ENCODE measurements at regions not wholly inside any gene's neighbourhood (a gene's known extent, or its start where the extent isn't known, plus 50 kb on each side); places are given as distances from the start of the nearest gene placed in this dataset.

- TF ChIP-seq EZH2 (IDR thresholded peaks at IDR 0.05; ENCODE audit: low read depth, unreplicated experiment) = no peak
- TF ChIP-seq CTCF (conservative IDR thresholded peaks at IDR 0.05; ENCODE audit: low read depth in 2 of 2) = no peak
- no peak for TF ChIP-seq ETS1 (IDR thresholded peaks at IDR 0.05)
- TF ChIP-seq JUNB (IDR thresholded peaks at IDR 0.05; ENCODE audit: unreplicated experiment) = no peak
- no peak for TF ChIP-seq POLR2AphosphoS5 (IDR thresholded peaks at IDR 0.05; ENCODE audit: low read depth)
- TF ChIP-seq REST (IDR thresholded peaks at IDR 0.05; ENCODE audit: unreplicated experiment) = no peak
- TF ChIP-seq ZNF114 (CRISPR knock-in tag; IDR thresholded peaks at IDR 0.05) = no peak
- no peak for TF ChIP-seq EZH2phosphoT487 (IDR thresholded peaks at IDR 0.05; ENCODE audit: unreplicated experiment)
- no peak for TF ChIP-seq CREB1 (CRISPR knock-in tag; IDR thresholded peaks at IDR 0.05; ENCODE audit: low read depth)
- no peak for TF ChIP-seq STAT1 (IDR thresholded peaks at IDR 0.05; ENCODE audit: unreplicated experiment)
- no peak for TF ChIP-seq ZNF331 (CRISPR knock-in tag; IDR thresholded peaks at IDR 0.05; ENCODE audit: low read depth)
- TF ChIP-seq NANOG (IDR thresholded peaks at IDR 0.05; ENCODE audit: borderline replicate concordance) = no peak
Measured at GRCh38 chr21:39088031-39088370, 95.2 kb downstream of the PSMG1 start.
